Ovary (tissue), 3 donors: ENCODE measurements at regions not wholly inside any gene's neighbourhood (a gene's known extent, or its start where the extent isn't known, plus 50 kb on each side); places are given as distances from the start of the nearest gene placed in this dataset.
"Not testable (repeated sequence)": the region's sequence is repeated elsewhere in the genome, so short reads cannot be mapped to it uniquely, and the experiment has no call there.

Experiments
- EP300 ChIP-seq: sonication (generic); formaldehyde crosslinking; IDR thresholded peaks from one replicate; pipeline ENCODE4 v1.6.1; 2017; ENCODE audit warnings: antibody characterized with exemption
- POLR2A ChIP-seq: fragments of 450-650 bp; IDR thresholded peaks from one replicate; pipeline ENCODE4 v1.6.1; 2017; ENCODE audit warnings: antibody characterized with exemption, mild to moderate bottlenecking, moderate library complexity
- TF ChIP-seq, protein P1 (sequence below), 3 donors: fragments of 450-650 bp in 2 of 3; fragments of 200-600 bp in 1 of 3; IDR thresholded peaks; one replicate each; pipeline versions ENCODE4 v1.5.1 to v1.8.0; 2016 to 2022; ENCODE audit warnings: antibody characterized with exemption in 3 of 3, mild to moderate bottlenecking in 1 of 3
- donor health status: DM: no; HTN: no; CAD: no.

DNA sequence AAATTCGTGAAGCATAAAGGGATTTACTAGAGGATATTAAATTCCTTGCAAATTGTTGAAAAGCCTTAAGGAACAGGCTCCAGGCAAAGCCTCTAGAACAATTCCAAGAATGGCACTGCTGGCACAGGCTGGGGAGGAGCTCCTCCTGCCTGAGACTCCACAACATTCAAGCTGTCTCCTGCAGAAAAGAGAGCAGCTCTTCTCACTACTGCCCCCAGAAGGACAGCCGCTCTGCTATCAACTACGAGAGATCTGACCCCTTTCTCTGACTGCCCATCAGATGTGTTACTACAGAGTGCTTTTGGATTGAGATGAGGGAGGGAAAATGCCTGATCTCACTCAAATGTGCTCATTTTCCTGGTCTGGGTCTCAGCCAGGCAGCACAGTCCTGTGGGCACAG lies 269.9 kb downstream of the RPIA start:
- TF ChIP-seq, protein P1, sequence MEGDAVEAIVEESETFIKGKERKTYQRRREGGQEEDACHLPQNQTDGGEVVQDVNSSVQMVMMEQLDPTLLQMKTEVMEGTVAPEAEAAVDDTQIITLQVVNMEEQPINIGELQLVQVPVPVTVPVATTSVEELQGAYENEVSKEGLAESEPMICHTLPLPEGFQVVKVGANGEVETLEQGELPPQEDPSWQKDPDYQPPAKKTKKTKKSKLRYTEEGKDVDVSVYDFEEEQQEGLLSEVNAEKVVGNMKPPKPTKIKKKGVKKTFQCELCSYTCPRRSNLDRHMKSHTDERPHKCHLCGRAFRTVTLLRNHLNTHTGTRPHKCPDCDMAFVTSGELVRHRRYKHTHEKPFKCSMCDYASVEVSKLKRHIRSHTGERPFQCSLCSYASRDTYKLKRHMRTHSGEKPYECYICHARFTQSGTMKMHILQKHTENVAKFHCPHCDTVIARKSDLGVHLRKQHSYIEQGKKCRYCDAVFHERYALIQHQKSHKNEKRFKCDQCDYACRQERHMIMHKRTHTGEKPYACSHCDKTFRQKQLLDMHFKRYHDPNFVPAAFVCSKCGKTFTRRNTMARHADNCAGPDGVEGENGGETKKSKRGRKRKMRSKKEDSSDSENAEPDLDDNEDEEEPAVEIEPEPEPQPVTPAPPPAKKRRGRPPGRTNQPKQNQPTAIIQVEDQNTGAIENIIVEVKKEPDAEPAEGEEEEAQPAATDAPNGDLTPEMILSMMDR (IDR thresholded peaks at IDR 0.05): not testable (repeated sequence)
- not testable (repeated sequence) for TF ChIP-seq EP300, POLR2A
